K562 (cell line): ENCODE measurements at regions not wholly inside any gene's neighbourhood (a gene's known extent, or its start where the extent isn't known, plus 50 kb on each side); places are given as distances from the start of the nearest gene placed in this dataset.

Experiments
- ATAC-seq: fragments of 200-7000 bp; cut with Tn5 transposase; 3 replicates; pipeline ENCODE4 v1.9.1; 2020; ENCODE audit warnings: moderate library complexity
- BruUV-seq: library from RNA; stranded (reverse); fragments of 400-500 nt; replicated peaks from 2 replicates; lab custom pipeline; 2021; lab: Mats Ljungman, UMichigan
- CTCF ChIA-PET: fragments of 300-600 bp; formaldehyde crosslinking; extraction: SDS; loops from one replicate; lab custom pipeline; 2021; ENCODE audit warnings: low intra/inter-chr PET ratio; lab: Yijun Ruan, JAX
- POLR2A ChIA-PET: fragments of 300-600, 350-650 bp; sonication (Branson Sonifier 250); formaldehyde crosslinking; extraction: SDS; loops from one replicate; lab custom pipeline; 2021; ENCODE audit warnings: antibody characterized with exemption, inconsistent platforms; lab: Yijun Ruan, JAX
- DNase-seq, 4 experiments: peaks; one replicate each; pipeline versions ENCODE4 v3.0.0 to v3.0.0-alpha.2; 2011 to 2018; ENCODE audit warnings: low spot score in 3 of 4, mixed read lengths in 3 of 4; ENCODE audit errors: extremely low read depth in 1 of 4
- FAIRE-seq: peaks from 2 replicates; lab custom pipeline; 2011; peaks lifted over from hg19 to GRCh38; lab: Jason Lieb, UNC
- H2AFZ ChIP-seq: 2 replicates; pipeline ENCODE4 v1.6.0; 2011; ENCODE audit warnings: low read depth, low read length, control low read depth, inconsistent platforms
- H3K27ac ChIP-seq: fragments of 200-600 bp; 3 replicates; pipeline ENCODE4 v1.8.0; 2011; ENCODE audit warnings: low read depth, mild to moderate bottlenecking, control low read depth, inconsistent platforms, low read length, moderate library complexity, mixed read lengths; ENCODE audit errors: extremely low read depth
- H3K27me3 ChIP-seq, 2 experiments: fragments of 300-600 bp in 1 of 2; 2 replicates in 1 of 2; 3 replicates in 1 of 2; pipeline versions ENCODE4 v1.6.0 to v1.8.0; 2011; ENCODE audit warnings: inconsistent platforms in 2 of 2, low read length in 2 of 2, mild to moderate bottlenecking in 1 of 2, mixed read lengths in 1 of 2, moderate library complexity in 1 of 2; ENCODE audit not compliant: control insufficient read depth in 2 of 2, insufficient read depth in 2 of 2
- H3K36me3 ChIP-seq: fragments of 300-600 bp; 3 replicates; pipeline ENCODE4 v1.8.0; 2011; ENCODE audit warnings: mild to moderate bottlenecking, low read length, inconsistent platforms; ENCODE audit not compliant: control insufficient read depth, insufficient read depth
- H3K4me1 ChIP-seq, 2 experiments: fragments of 200-600 bp in 1 of 2; replicated peaks in 1 of 2; 2 replicates in 1 of 2; 3 replicates in 1 of 2; pipeline versions ENCODE4 v1.5.1 to v1.8.0; 2011; ENCODE audit warnings: inconsistent platforms in 2 of 2, low read length in 2 of 2, mild to moderate bottlenecking in 1 of 2, mixed read lengths in 1 of 2, moderate library complexity in 1 of 2; ENCODE audit not compliant: control insufficient read depth in 2 of 2, insufficient read depth in 2 of 2
- H3K4me2 ChIP-seq: 2 replicates; pipeline ENCODE4 v1.6.1; 2011; ENCODE audit warnings: low read length, control low read depth, inconsistent platforms, mixed read lengths; ENCODE audit not compliant: insufficient read depth
- H3K4me3 ChIP-seq: fragments of 200-600 bp; sonication (generic), shearing (Covaris generic); 2 replicates; pipeline ENCODE4 v1.5.1; 2016; ENCODE audit warnings: control low read depth, inconsistent platforms
- H3K79me2 ChIP-seq: fragments of 200-600 bp; 3 replicates; pipeline ENCODE4 v1.8.0; 2011; ENCODE audit warnings: low read length, inconsistent platforms; ENCODE audit not compliant: control insufficient read depth, insufficient read depth
- H3K9ac ChIP-seq, 2 experiments: 2 replicates each; pipeline versions ENCODE4 v1.6.0 to v1.6.1; 2011; ENCODE audit warnings: low read depth in 2 of 2, low read length in 2 of 2, control low read depth in 1 of 2, inconsistent platforms in 1 of 2, mild to moderate bottlenecking in 1 of 2, mixed read lengths in 1 of 2; ENCODE audit not compliant: insufficient read depth in 1 of 2
- H3K9me1 ChIP-seq: one replicate; pipeline ENCODE4 v1.6.0; 2011; ENCODE audit warnings: inconsistent platforms, mild to moderate bottlenecking, low read length, moderate library complexity; ENCODE audit not compliant: control insufficient read depth, insufficient read depth
- H3K9me3 ChIP-seq: replicated peaks from 2 replicates; pipeline ENCODE4 v1.5.1; 2011; ENCODE audit warnings: low read depth, low read length, inconsistent platforms; ENCODE audit not compliant: control insufficient read depth, insufficient read depth
- H4K20me1 ChIP-seq: replicated peaks from 2 replicates; pipeline ENCODE4 v1.6.1; 2011; ENCODE audit warnings: low read length, inconsistent platforms, mixed read lengths; ENCODE audit not compliant: control insufficient read depth, insufficient read depth
- CREB1 ChIP-seq, 2 experiments: sonication (generic) in 1 of 2; formaldehyde crosslinking in 1 of 2; IDR thresholded peaks; 2 replicates each; pipeline versions ENCODE4 v1.6.1 to v1.8.0; 2012 to 2022; ENCODE audit warnings: inconsistent platforms in 1 of 2, mild to moderate bottlenecking in 1 of 2, missing genetic modification reagents in 1 of 2, moderate library complexity in 1 of 2
- ELF1 ChIP-seq: fragments of 200-800 bp; sonication (Bioruptor generic); IDR thresholded peaks from 2 replicates; pipeline ENCODE4 v1.6.1; 2016; ENCODE audit warnings: missing genetic modification characterization, missing compliant biosample characterization
- GTF2E2 ChIP-seq: fragments of 200-800 bp; sonication (Bioruptor generic); IDR thresholded peaks from 2 replicates; pipeline ENCODE4 v1.6.1; 2016; ENCODE audit warnings: missing genetic modification characterization, missing compliant biosample characterization
- RNF2 ChIP-seq: sonication (generic); IDR thresholded peaks from 2 replicates; pipeline ENCODE4 v1.6.1; 2016
- ZBTB12 ChIP-seq: fragments of 250-450 bp; sonication (Bioruptor Pico); IDR thresholded peaks from 2 replicates; pipeline ENCODE4 v1.4.0; 2020
- ZFX ChIP-seq: sonication (generic); formaldehyde crosslinking; IDR thresholded peaks from 2 replicates; pipeline ENCODE4 v1.8.0; 2022; ENCODE audit warnings: mild to moderate bottlenecking, missing genetic modification reagents, moderate library complexity
- ZNF175 ChIP-seq: fragments of 200-800 bp; sonication (Bioruptor generic); IDR thresholded peaks from 2 replicates; pipeline ENCODE4 v1.6.1; 2016; ENCODE audit warnings: low read depth, mild to moderate bottlenecking, missing genetic modification characterization, missing compliant biosample characterization
- ZNF197 ChIP-seq: fragments of 200-800 bp; sonication (Bioruptor generic); IDR thresholded peaks from 2 replicates; pipeline ENCODE4 v1.6.1; 2016; ENCODE audit warnings: low read depth, missing genetic modification characterization, missing compliant biosample characterization
- ZNF551 ChIP-seq: fragments of 250-450 bp; sonication (Bioruptor Pico); IDR thresholded peaks from 2 replicates; pipeline ENCODE4 v1.5.0; 2021; ENCODE audit warnings: mild to moderate bottlenecking, moderate library complexity
- ZNF695 ChIP-seq: fragments of 450-650 bp; formaldehyde crosslinking; IDR thresholded peaks from 2 replicates; pipeline ENCODE4 v1.4.0; 2020; ENCODE audit warnings: mild to moderate bottlenecking, moderate library complexity
- ZNF699 ChIP-seq: fragments of 250-450 bp; sonication (Bioruptor Pico); IDR thresholded peaks from 2 replicates; pipeline ENCODE4 v1.8.0; 2021; ENCODE audit warnings: mild to moderate bottlenecking, moderate library complexity; ENCODE audit not compliant: insufficient replicate concordance
- WGBS: fragments of 100-300 bp; shearing (Covaris generic); methylation state at CpG from one replicate; pipeline ENCODE4 v1.1.6; 2016; ENCODE audit warnings: low coverage, mixed read lengths; ENCODE audit not compliant: insufficient coverage; ENCODE audit errors: missing lambda C conversion rate; 5-methylcytosine and 5-hydroxymethylcytosine counted together
- in situ Hi-C: fragments of 300-500 bp; cut with MboI; formaldehyde crosslinking; loops from 4 replicates; pipeline ENCODE4 v1.15.0; 2018; ENCODE audit warnings: inconsistent platforms, mixed read lengths
- intact Hi-C: fragments of 100-400 bp; cut with micrococcal nuclease; formaldehyde crosslinking; loops from 2 replicates; pipeline ENCODE4 v1.14.2; 2022

DNA sequence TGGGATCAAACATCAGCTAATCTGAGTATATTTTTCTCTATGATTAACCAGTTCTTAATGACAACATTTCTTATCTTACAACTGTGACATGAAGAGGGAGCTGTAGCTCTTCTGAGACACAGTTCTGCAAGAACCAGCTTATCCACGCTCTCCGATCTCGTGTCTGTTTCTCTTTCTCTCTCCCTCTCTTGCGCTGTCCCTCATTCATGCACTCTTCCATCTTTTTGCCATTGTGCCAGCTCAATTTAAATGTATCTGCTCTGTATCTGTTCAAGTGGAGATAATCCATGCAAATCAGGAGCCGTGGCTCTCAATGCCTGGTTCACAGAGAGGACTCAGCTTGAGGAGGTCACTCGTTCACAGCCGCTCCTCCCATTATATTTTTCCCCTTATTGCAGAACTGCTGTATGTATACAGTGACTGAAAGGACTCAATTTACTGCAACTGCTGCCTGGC is 494.7 kb upstream of the ADGRL2 start:
- no peak overlapping the region for H3K4me3 ChIP-seq
- ATAC-seq (no peak), DNase-seq (no peak), FAIRE-seq (no peak)
- H3K79me2 ChIP-seq = no peaks in the 10 kb centered on the region
- in situ Hi-C loops = no loop called here
- WGBS = 0% methylated on average over 7 of the region's 7 CpGs
- no peaks in the 10 kb centered on the region for H3K9me3 ChIP-seq
- no peaks in the 10 kb centered on the region for H3K36me3 ChIP-seq
- H3K27me3 ChIP-seq = no peaks in the 10 kb centered on the region
- BruUV-seq = no TSS peak
- H3K4me1 ChIP-seq = no peaks in the 10 kb centered on the region
- H3K9me1 ChIP-seq = no peaks in the 10 kb centered on the region
- ChIA-PET CTCF (no interaction called here), POLR2A (no interaction called here)
- H2AFZ ChIP-seq = no peak overlapping the region
- no peak overlapping the region for H3K9ac ChIP-seq
- H3K27ac ChIP-seq = no peak overlapping the region
- no peak for TF ChIP-seq ZNF551 (CRISPR knock-in tag)
- TF ChIP-seq ZNF175 = no peak
- no peak for TF ChIP-seq RNF2
- no peak for TF ChIP-seq CREB1 (IDR thresholded peaks at IDR 0.05)
- no peak for TF ChIP-seq CREB1 (CRISPR knock-in tag; IDR thresholded peaks at IDR 0.05)
- TF ChIP-seq ELF1 (tag) = no peak
- TF ChIP-seq ZNF699 (CRISPR knock-in tag) = no peak
- no peak for TF ChIP-seq ZFX
- H3K4me2 ChIP-seq = no peak overlapping the region
- H4K20me1 ChIP-seq = no peaks in the 10 kb centered on the region
- intact Hi-C loops = no loop called here

- no peak for ATAC-seq
- Histone ChIP-seq H3K4me3 (no peak overlapping the region), H3K36me3 (no peaks in the 10 kb centered on the region), H3K27ac (no peak overlapping the region), H4K20me1 (no peaks in the 10 kb centered on the region), H3K27me3 (no peaks in the 10 kb centered on the region), H3K9me1 (no peaks in the 10 kb centered on the region), H3K79me2 (no peaks in the 10 kb centered on the region), H3K9ac (no peak overlapping the region), H2AFZ (no peak overlapping the region), H3K4me1 (no peaks in the 10 kb centered on the region), H3K9me3 (no peaks in the 10 kb centered on the region)
- intact Hi-C loops (no loop called here), in situ Hi-C loops (no loop called here)
- ChIA-PET CTCF (no interaction called here), POLR2A (no interaction called here)
- no peak for FAIRE-seq
- no peak for DNase-seq
- TF ChIP-seq ZNF197 (CRISPR knock-in tag) = no peak
- no peak for TF ChIP-seq ZBTB12 (CRISPR knock-in tag)
- no peak for TF ChIP-seq ZNF695
- TF ChIP-seq GTF2E2 (tag) = no peak
- TF ChIP-seq, all 486 proteins: peak for 0
- H3K4me2 ChIP-seq = no peak overlapping the region
- BruUV-seq = no TSS peak
These were observed 496.5 kb upstream of the ADGRL2 start for GRCh38 chr1:81304187-81304586.
